HG03025 (cell line): ENCODE measurements at regions not wholly inside any gene's neighbourhood (a gene's known extent, or its start where the extent isn't known, plus 50 kb on each side); places are given as distances from the start of the nearest gene placed in this dataset.

Experiments used
- ATAC-seq: cut with Tn5 transposase; IDR thresholded peaks from one replicate; pipeline ENCODE4 v1.9.1; 2021; ENCODE audit warnings: mild to moderate bottlenecking, moderate library complexity; ENCODE audit not compliant: unreplicated experiment, low FRiP score

GRCh38 chr13:77429320-77430142 lies 102.6 kb upstream of the MYCBP2 start:
- ATAC-seq, result peak; percentile 84

- ATAC-seq, result no peak
Observed at GRCh38 chr13:77425705-77426104, 98.8 kb upstream of the MYCBP2 start.

- ATAC-seq, result no peak
Observed at GRCh38 chr13:77423296-77423695, 96.4 kb upstream of the MYCBP2 start.

GRCh38 chr13:77422724-77423123 lies 95.8 kb upstream of the MYCBP2 start:
- ATAC-seq, result no peak

GRCh38 chr13:77417897-77418296 lies 91.0 kb upstream of the MYCBP2 start:
- no peak for ATAC-seq

GRCh38 chr13:77416666-77417212 lies 89.8 kb upstream of the MYCBP2 start:
- no peak for ATAC-seq

- peak; percentile 96 for ATAC-seq
Observed at GRCh38 chr13:77415253-77416071, 88.6 kb upstream of the MYCBP2 start.

- ATAC-seq, result no peak
Observed at GRCh38 chr13:77412860-77413259, 86.0 kb upstream of the MYCBP2 start.

- ATAC-seq, result no peak
Observed at GRCh38 chr13:77412116-77412635, 85.3 kb upstream of the MYCBP2 start.

- no peak for ATAC-seq
Observed at GRCh38 chr13:77409412-77409811, 82.5 kb upstream of the MYCBP2 start.

GRCh38 chr13:77406644-77407440 lies 79.9 kb upstream of the MYCBP2 start:
- no peak for ATAC-seq

GRCh38 chr13:77398825-77399620 lies 72.1 kb upstream of the MYCBP2 start:
- ATAC-seq, result no peak

- ATAC-seq, result no peak
Observed at GRCh38 chr13:77397636-77398035, 70.7 kb upstream of the MYCBP2 start.

GRCh38 chr13:77391475-77391874 lies 64.6 kb upstream of the MYCBP2 start:
- no peak for ATAC-seq

GRCh38 chr13:77390391-77390790 lies 63.5 kb upstream of the MYCBP2 start:
- no peak for ATAC-seq

GRCh38 chr13:77389625-77390000 lies 62.7 kb upstream of the MYCBP2 start:
- ATAC-seq, result no peak

- ATAC-seq, result no peak
Observed at GRCh38 chr13:77388944-77389624, 62.2 kb upstream of the MYCBP2 start.

GRCh38 chr13:77387607-77388200 lies 60.8 kb upstream of the MYCBP2 start:
- no peak for ATAC-seq
